GM21423 (cell line): ENCODE measurements at regions not wholly inside any gene's neighbourhood (a gene's known extent, or its start where the extent isn't known, plus 50 kb on each side); places are given as distances from the start of the nearest gene placed in this dataset.

Experiments used
- ATAC-seq: cut with Tn5 transposase; IDR thresholded peaks from one replicate; pipeline ENCODE4 v1.9.1; 2021; ENCODE audit warnings: mild to moderate bottlenecking, moderate library complexity; ENCODE audit not compliant: unreplicated experiment

- ATAC-seq, result no peak
Measured at GRCh38 chr15:39167164-39168058, 413.5 kb upstream of the THBS1 start.

- no peak for ATAC-seq
Measured at GRCh38 chr15:39171944-39172368, 408.9 kb upstream of the THBS1 start.

GRCh38 chr15:39172380-39173281 is 408.2 kb upstream of the THBS1 start:
- no peak for ATAC-seq

GRCh38 chr15:39173426-39173825 is 407.5 kb upstream of the THBS1 start:
- no peak for ATAC-seq

- ATAC-seq, result peak; percentile 61
Measured at GRCh38 chr15:39174332-39174731, 406.5 kb upstream of the THBS1 start.

- no peak for ATAC-seq
Measured at GRCh38 chr15:39176030-39176429, 404.8 kb upstream of the THBS1 start.

GRCh38 chr15:39177561-39177960 is 403.3 kb upstream of the THBS1 start:
- no peak for ATAC-seq

- no peak for ATAC-seq
Measured at GRCh38 chr15:39180030-39180429, 400.8 kb upstream of the THBS1 start.

GRCh38 chr15:39180483-39180933 is 400.4 kb upstream of the THBS1 start:
- ATAC-seq, result no peak

- ATAC-seq, result no peak
Measured at GRCh38 chr15:39181056-39181747, 399.7 kb upstream of the THBS1 start.

- no peak for ATAC-seq
Measured at GRCh38 chr15:39181940-39182339, 398.9 kb upstream of the THBS1 start.

GRCh38 chr15:39183164-39183881 is 397.6 kb upstream of the THBS1 start:
- ATAC-seq, result no peak

GRCh38 chr15:39184701-39185390 is 396.0 kb upstream of the THBS1 start:
- no peak for ATAC-seq

GRCh38 chr15:39188314-39188713 is 392.6 kb upstream of the THBS1 start:
- ATAC-seq, result no peak

- no peak for ATAC-seq
Measured at GRCh38 chr15:39188930-39189329, 391.9 kb upstream of the THBS1 start.

GRCh38 chr15:39191871-39192291 is 389.0 kb upstream of the THBS1 start:
- no peak for ATAC-seq

- ATAC-seq, result no peak
Measured at GRCh38 chr15:39192351-39192750, 388.5 kb upstream of the THBS1 start.

- ATAC-seq, result no peak
Measured at GRCh38 chr15:39192979-39193560, 387.8 kb upstream of the THBS1 start.

- no peak for ATAC-seq
Measured at GRCh38 chr15:39193611-39194010, 387.3 kb upstream of the THBS1 start.
